GM19372 (cell line): ENCODE measurements at regions not wholly inside any gene's neighbourhood (a gene's known extent, or its start where the extent isn't known, plus 50 kb on each side); places are given as distances from the start of the nearest gene placed in this dataset.
A peak's percentile ranks its signal among the peaks of the same experiment; 100 is the strongest.

ENCODE experiments used
- ATAC-seq: cut with Tn5 transposase; IDR thresholded peaks from one replicate; pipeline ENCODE4 v1.9.1; 2021; ENCODE audit warnings: mild to moderate bottlenecking, low read depth, moderate library complexity; ENCODE audit not compliant: unreplicated experiment

GRCh38 chr2:204090021-204090420 lies 153.5 kb downstream of the ICOS start:
- no peak for ATAC-seq

- ATAC-seq = no peak
These were observed 168.2 kb downstream of the ICOS start for GRCh38 chr2:204104811-204105210.

- no peak for ATAC-seq
These were observed 171.8 kb downstream of the ICOS start for GRCh38 chr2:204108330-204108751.

- no peak for ATAC-seq
These were observed 172.3 kb downstream of the ICOS start for GRCh38 chr2:204108781-204109295.

GRCh38 chr2:204109681-204110080 lies 173.1 kb downstream of the ICOS start:
- ATAC-seq = no peak

GRCh38 chr2:204110338-204110741 lies 173.8 kb downstream of the ICOS start:
- ATAC-seq = peak; percentile 91

- no peak for ATAC-seq
These were observed 174.4 kb downstream of the ICOS start for GRCh38 chr2:204110751-204111516.

- no peak for ATAC-seq
These were observed 175.7 kb downstream of the ICOS start for GRCh38 chr2:204112084-204112770.

- no peak for ATAC-seq
These were observed 178.0 kb downstream of the ICOS start for GRCh38 chr2:204114295-204115136.

GRCh38 chr2:204115137-204116056 lies 178.8 kb downstream of the ICOS start:
- ATAC-seq = no peak

GRCh38 chr2:204116159-204116792 lies 179.7 kb downstream of the ICOS start:
- no peak for ATAC-seq

GRCh38 chr2:204122425-204122824 lies 185.9 kb downstream of the ICOS start:
- ATAC-seq = no peak

- ATAC-seq = no peak
These were observed 187.7 kb downstream of the ICOS start for GRCh38 chr2:204124140-204124750.

GRCh38 chr2:204126705-204127104 lies 190.1 kb downstream of the ICOS start:
- no peak for ATAC-seq

GRCh38 chr2:204127238-204127637 lies 190.7 kb downstream of the ICOS start:
- no peak for ATAC-seq

- ATAC-seq = no peak
These were observed 193.2 kb downstream of the ICOS start for GRCh38 chr2:204129591-204130294.

GRCh38 chr2:204131621-204132020 lies 195.1 kb downstream of the ICOS start:
- ATAC-seq = no peak

- no peak for ATAC-seq
These were observed 196.9 kb downstream of the ICOS start for GRCh38 chr2:204133476-204133875.
